H9 (cell line): ENCODE measurements at regions not wholly inside any gene's neighbourhood (a gene's known extent, or its start where the extent isn't known, plus 50 kb on each side); places are given as distances from the start of the nearest gene placed in this dataset.

Source experiments
- DNase-seq: peaks from one replicate; pipeline ENCODE4 v3.0.0-alpha.2; 2017
- H2AFZ ChIP-seq: one replicate; pipeline ENCODE4 v1.6.1; 2013; ENCODE audit warnings: mild to moderate bottlenecking, low read length, control low read depth, moderate library complexity
- H2AK5ac ChIP-seq: 2 replicates; pipeline ENCODE4 v1.6.1; 2013; ENCODE audit warnings: low read length, control low read depth, mixed read lengths; ENCODE audit not compliant: insufficient read length
- H2BK120ac ChIP-seq: one replicate; pipeline ENCODE4 v1.6.1; 2013; ENCODE audit warnings: low read depth, mild to moderate bottlenecking, low read length, control low read depth, inconsistent platforms; ENCODE audit not compliant: poor library complexity, severe bottlenecking
- H2BK12ac ChIP-seq: 2 replicates; pipeline ENCODE4 v1.6.1; 2013; ENCODE audit warnings: low read length, control low read depth, mixed read lengths, low read depth; ENCODE audit not compliant: insufficient read length
- H2BK15ac ChIP-seq: 2 replicates; pipeline ENCODE4 v1.6.1; 2013; ENCODE audit warnings: low read depth, low read length, control low read depth
- H2BK20ac ChIP-seq: one replicate; pipeline ENCODE4 v1.6.1; 2013; ENCODE audit warnings: low read depth, mild to moderate bottlenecking, low read length, control low read depth, inconsistent platforms; ENCODE audit not compliant: poor library complexity, severe bottlenecking
- H2BK5ac ChIP-seq: 2 replicates; pipeline ENCODE4 v1.6.1; 2013; ENCODE audit warnings: low read length, control low read depth, mixed read lengths; ENCODE audit not compliant: insufficient read length
- H3K14ac ChIP-seq: 2 replicates; pipeline ENCODE4 v1.6.1; 2013; ENCODE audit warnings: low read length, control low read depth; ENCODE audit not compliant: insufficient read depth
- H3K18ac ChIP-seq: 2 replicates; pipeline ENCODE4 v1.6.1; 2013; ENCODE audit warnings: low read depth, mild to moderate bottlenecking, mixed read lengths, low read length, control low read depth; ENCODE audit not compliant: insufficient read length
- H3K23ac ChIP-seq: 2 replicates; pipeline ENCODE4 v1.6.1; 2013; ENCODE audit warnings: low read length, control low read depth, mixed read lengths, low read depth; ENCODE audit not compliant: insufficient read length
- H3K23me2 ChIP-seq: 2 replicates; pipeline ENCODE4 v1.6.1; 2013; ENCODE audit warnings: low read depth, mild to moderate bottlenecking, mixed read lengths, low read length, control low read depth; ENCODE audit not compliant: insufficient read length, poor library complexity, severe bottlenecking
- H3K27ac ChIP-seq: 2 replicates; pipeline ENCODE4 v1.5.1; 2013; ENCODE audit warnings: low read length, control low read depth, mixed read lengths, low read depth; ENCODE audit not compliant: insufficient read length
- H3K27me3 ChIP-seq: 2 replicates; pipeline ENCODE4 v1.6.1; 2013; ENCODE audit warnings: low read length, control low read depth, inconsistent platforms; ENCODE audit not compliant: insufficient read depth
- H3K4ac ChIP-seq: 2 replicates; pipeline ENCODE4 v1.6.1; 2013; ENCODE audit warnings: low read depth, mild to moderate bottlenecking, control low read depth, inconsistent platforms, low read length, moderate library complexity
- H3K4me1 ChIP-seq: 2 replicates; pipeline ENCODE4 v1.6.1; 2013; ENCODE audit warnings: low read length, control low read depth, inconsistent platforms; ENCODE audit not compliant: insufficient read depth
- H3K4me2 ChIP-seq: 2 replicates; pipeline ENCODE4 v1.6.1; 2013; ENCODE audit warnings: low read length, control low read depth, mixed read lengths; ENCODE audit not compliant: insufficient read length, insufficient read depth
- H3K56ac ChIP-seq: 2 replicates; pipeline ENCODE4 v1.6.1; 2013; ENCODE audit warnings: low read depth, mild to moderate bottlenecking, mixed read lengths, low read length, control low read depth; ENCODE audit not compliant: insufficient read length
- H3K79me1 ChIP-seq: 2 replicates; pipeline ENCODE4 v1.6.1; 2013; ENCODE audit warnings: low read depth, mild to moderate bottlenecking, moderate library complexity, low read length, control low read depth, inconsistent platforms; ENCODE audit not compliant: insufficient read depth, poor library complexity, severe bottlenecking
- H3K79me2 ChIP-seq: 2 replicates; pipeline ENCODE4 v1.6.1; 2013; ENCODE audit warnings: low read length, control low read depth, inconsistent platforms; ENCODE audit not compliant: insufficient read depth
- H3K9ac ChIP-seq: 2 replicates; pipeline ENCODE4 v1.6.1; 2013; ENCODE audit warnings: low read length, control low read depth, mixed read lengths; ENCODE audit not compliant: insufficient read length; ENCODE audit errors: extremely low read depth
- H3K9me3 ChIP-seq: one replicate; pipeline ENCODE4 v1.6.1; 2013; ENCODE audit warnings: low read depth, low read length, inconsistent platforms; ENCODE audit not compliant: control insufficient read depth
- H3T11ph ChIP-seq: one replicate; pipeline ENCODE4 v1.6.1; 2013; ENCODE audit warnings: mild to moderate bottlenecking, low read length, control low read depth, inconsistent platforms
- H4K20me1 ChIP-seq: one replicate; pipeline ENCODE4 v1.6.1; 2013; ENCODE audit not compliant: control insufficient read depth, insufficient read length, insufficient read depth
- H4K5ac ChIP-seq: 2 replicates; pipeline ENCODE4 v1.6.1; 2013; ENCODE audit warnings: low read depth, mild to moderate bottlenecking, mixed read lengths, low read length, control low read depth; ENCODE audit not compliant: insufficient read length
- H4K8ac ChIP-seq: replicated peaks from 2 replicates; pipeline ENCODE4 v1.6.1; 2013; ENCODE audit warnings: low read length, control low read depth, mixed read lengths, low read depth; ENCODE audit not compliant: insufficient read length
- H4K91ac ChIP-seq: 2 replicates; pipeline ENCODE4 v1.6.1; 2013; ENCODE audit warnings: low read depth, mild to moderate bottlenecking, moderate library complexity, mixed read lengths, low read length, control low read depth; ENCODE audit not compliant: insufficient read length
- H3K27ac Mint-ChIP-seq, 3 experiments: 2 replicates in 2 of 3; 3 replicates in 1 of 3; pipeline ENCODE4 v1.8.0; 2020 to 2021; ENCODE audit warnings: mixed read lengths in 3 of 3, mild to moderate bottlenecking in 1 of 3, moderate library complexity in 1 of 3
- H3K27me3 Mint-ChIP-seq: 2 replicates; pipeline ENCODE4 v1.8.0; 2021; ENCODE audit warnings: low read depth, mild to moderate bottlenecking, moderate library complexity, mixed read lengths
- H3K36me3 Mint-ChIP-seq, 3 experiments: 2 replicates in 2 of 3; 3 replicates in 1 of 3; pipeline ENCODE4 v1.8.0; 2020 to 2021; ENCODE audit warnings: low read depth in 3 of 3, mixed read lengths in 3 of 3; ENCODE audit not compliant: insufficient read depth in 1 of 3
- H3K4me1 Mint-ChIP-seq, 2 experiments: 2 replicates each; pipeline ENCODE4 v1.8.0; 2020; ENCODE audit warnings: mixed read lengths in 2 of 2
- H3K4me3 Mint-ChIP-seq, 2 experiments: 2 replicates in 1 of 2; 3 replicates in 1 of 2; pipeline ENCODE4 v1.8.0; 2020 to 2021; ENCODE audit warnings: mild to moderate bottlenecking in 2 of 2, mixed read lengths in 2 of 2, moderate library complexity in 1 of 2
- H3K9me3 Mint-ChIP-seq, 2 experiments: 2 replicates in 1 of 2; 3 replicates in 1 of 2; pipeline ENCODE4 v1.8.0; 2020; ENCODE audit warnings: mild to moderate bottlenecking in 2 of 2, mixed read lengths in 2 of 2, moderate library complexity in 1 of 2
- WGBS: extraction: QIAGEN DNeasy Blood & Tissue Kit; methylation state at CpG from one replicate; pipeline ENCODE4 v1.1.7; 2013; ENCODE audit warnings: missing lambda C conversion rate, low lambda C conversion rate, mixed read lengths; ENCODE audit not compliant: insufficient read length; ENCODE audit errors: extremely low coverage; 5-methylcytosine and 5-hydroxymethylcytosine counted together
- TF ChIP-seq, protein P1 (sequence below): fragments of 200-600 bp; sonication (generic); conservative IDR thresholded peaks from 3 replicates; pipeline ENCODE4 v1.8.0; 2021; ENCODE audit warnings: antibody characterized with exemption, mild to moderate bottlenecking

DNA sequence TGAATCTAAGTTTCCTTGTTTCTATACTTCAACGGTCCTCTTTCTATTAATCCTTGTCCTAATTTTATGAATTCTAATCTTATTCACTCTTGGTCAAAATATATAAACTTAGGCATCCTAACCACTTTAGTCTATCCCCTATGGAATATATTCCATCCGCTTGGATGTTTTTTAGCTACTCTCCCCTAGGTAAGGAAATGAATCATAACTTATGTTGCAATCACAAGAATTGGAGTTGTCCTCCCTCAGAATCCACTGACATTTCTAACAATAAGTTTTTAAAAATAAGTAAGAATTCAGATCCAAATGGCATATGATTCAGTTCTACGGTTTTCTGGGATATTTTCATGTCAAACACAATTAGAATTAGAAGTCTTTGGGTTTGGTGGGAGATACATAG, 1081.6 kb downstream of the SORCS1 start:
- no peaks in the 10 kb centered on the region; the same call in 1 of the 2 replicates for H3K4me1 ChIP-seq
- H3K9me3 Mint-ChIP-seq = no peaks in the 10 kb centered on the region
- no peak for DNase-seq
- no peak overlapping the region for H3K4me3 Mint-ChIP-seq
- no peak overlapping the region for H2BK15ac ChIP-seq
- H4K8ac ChIP-seq = no peak overlapping the region
- H3K9me3 ChIP-seq = no peaks in the 10 kb centered on the region
- H3K79me2 ChIP-seq = no peaks in the 10 kb centered on the region
- H3K27me3 ChIP-seq = no peaks in the 10 kb centered on the region
- no peak overlapping the region for H3K18ac ChIP-seq
- H3K23me2 ChIP-seq = no peaks in the 10 kb centered on the region
- H2AK5ac ChIP-seq = no peak overlapping the region
- H2AFZ ChIP-seq = no peak overlapping the region
- H2BK20ac ChIP-seq = no peak overlapping the region
- H3K9ac ChIP-seq = no peak overlapping the region
- no peaks in the 10 kb centered on the region for H3K79me1 ChIP-seq
- no peak overlapping the region for H3K14ac ChIP-seq
- no peaks in the 10 kb centered on the region for H3K36me3 Mint-ChIP-seq
- TF ChIP-seq, protein P1, sequence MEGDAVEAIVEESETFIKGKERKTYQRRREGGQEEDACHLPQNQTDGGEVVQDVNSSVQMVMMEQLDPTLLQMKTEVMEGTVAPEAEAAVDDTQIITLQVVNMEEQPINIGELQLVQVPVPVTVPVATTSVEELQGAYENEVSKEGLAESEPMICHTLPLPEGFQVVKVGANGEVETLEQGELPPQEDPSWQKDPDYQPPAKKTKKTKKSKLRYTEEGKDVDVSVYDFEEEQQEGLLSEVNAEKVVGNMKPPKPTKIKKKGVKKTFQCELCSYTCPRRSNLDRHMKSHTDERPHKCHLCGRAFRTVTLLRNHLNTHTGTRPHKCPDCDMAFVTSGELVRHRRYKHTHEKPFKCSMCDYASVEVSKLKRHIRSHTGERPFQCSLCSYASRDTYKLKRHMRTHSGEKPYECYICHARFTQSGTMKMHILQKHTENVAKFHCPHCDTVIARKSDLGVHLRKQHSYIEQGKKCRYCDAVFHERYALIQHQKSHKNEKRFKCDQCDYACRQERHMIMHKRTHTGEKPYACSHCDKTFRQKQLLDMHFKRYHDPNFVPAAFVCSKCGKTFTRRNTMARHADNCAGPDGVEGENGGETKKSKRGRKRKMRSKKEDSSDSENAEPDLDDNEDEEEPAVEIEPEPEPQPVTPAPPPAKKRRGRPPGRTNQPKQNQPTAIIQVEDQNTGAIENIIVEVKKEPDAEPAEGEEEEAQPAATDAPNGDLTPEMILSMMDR = no peak
- no peak overlapping the region for H3K4me2 ChIP-seq
- no peak overlapping the region for H2BK12ac ChIP-seq
- H3K56ac ChIP-seq = no peak overlapping the region
- H4K91ac ChIP-seq = no peak overlapping the region
- no peak overlapping the region for H4K5ac ChIP-seq
- H3K27ac ChIP-seq = no peak overlapping the region
- H3K4ac ChIP-seq = no peak overlapping the region
- peaks cover 6 to 7% of the 10 kb centered on the region in 2 experiments for H3K4me1 Mint-ChIP-seq
- H3K27me3 Mint-ChIP-seq = no peaks in the 10 kb centered on the region
- no peak overlapping the region for H2BK120ac ChIP-seq
- no peak overlapping the region for H3K27ac Mint-ChIP-seq
- no CpG with 5 or more reads among the region's 3 CpGs for WGBS
- no peaks in the 10 kb centered on the region for H4K20me1 ChIP-seq
- H3K23ac ChIP-seq = no peak overlapping the region
- no peak overlapping the region for H3T11ph ChIP-seq
- H2BK5ac ChIP-seq = no peak overlapping the region
